NOMO-1 (cell line): ENCODE measurements at regions not wholly inside any gene's neighbourhood (a gene's known extent, or its start where the extent isn't known, plus 50 kb on each side); places are given as distances from the start of the nearest gene placed in this dataset.

Experiments used
- DNase-seq, 2 experiments: peaks; one replicate each; lab custom pipeline; 2025; ENCODE audit not compliant: unreplicated experiment in 2 of 2; lab: John Stamatoyannopoulos, UW

DNA sequence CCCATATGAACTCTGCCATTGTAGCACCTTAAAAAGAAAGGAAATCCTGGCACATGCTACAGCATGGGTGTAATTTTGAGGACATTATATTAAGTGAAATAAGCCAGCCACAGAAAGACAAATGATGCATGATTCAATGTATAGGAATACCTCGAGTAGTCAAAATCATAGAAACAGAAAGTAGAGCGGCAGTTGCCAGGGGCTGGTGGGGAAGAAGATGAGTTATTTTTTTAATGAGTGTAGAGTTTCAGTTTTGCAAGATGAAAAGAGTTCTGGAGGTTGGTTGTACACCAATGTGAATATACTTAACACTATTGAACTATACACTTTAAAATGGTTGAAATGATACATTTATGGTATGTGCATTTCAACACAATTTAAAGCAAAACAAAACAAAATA lies 133.0 kb downstream of the ZDHHC21 start:
- DNase-seq, result no peak

- no peak for DNase-seq
Measured at GRCh38 chr9:14554886-14555285, 138.3 kb downstream of the ZDHHC21 start.

DNA sequence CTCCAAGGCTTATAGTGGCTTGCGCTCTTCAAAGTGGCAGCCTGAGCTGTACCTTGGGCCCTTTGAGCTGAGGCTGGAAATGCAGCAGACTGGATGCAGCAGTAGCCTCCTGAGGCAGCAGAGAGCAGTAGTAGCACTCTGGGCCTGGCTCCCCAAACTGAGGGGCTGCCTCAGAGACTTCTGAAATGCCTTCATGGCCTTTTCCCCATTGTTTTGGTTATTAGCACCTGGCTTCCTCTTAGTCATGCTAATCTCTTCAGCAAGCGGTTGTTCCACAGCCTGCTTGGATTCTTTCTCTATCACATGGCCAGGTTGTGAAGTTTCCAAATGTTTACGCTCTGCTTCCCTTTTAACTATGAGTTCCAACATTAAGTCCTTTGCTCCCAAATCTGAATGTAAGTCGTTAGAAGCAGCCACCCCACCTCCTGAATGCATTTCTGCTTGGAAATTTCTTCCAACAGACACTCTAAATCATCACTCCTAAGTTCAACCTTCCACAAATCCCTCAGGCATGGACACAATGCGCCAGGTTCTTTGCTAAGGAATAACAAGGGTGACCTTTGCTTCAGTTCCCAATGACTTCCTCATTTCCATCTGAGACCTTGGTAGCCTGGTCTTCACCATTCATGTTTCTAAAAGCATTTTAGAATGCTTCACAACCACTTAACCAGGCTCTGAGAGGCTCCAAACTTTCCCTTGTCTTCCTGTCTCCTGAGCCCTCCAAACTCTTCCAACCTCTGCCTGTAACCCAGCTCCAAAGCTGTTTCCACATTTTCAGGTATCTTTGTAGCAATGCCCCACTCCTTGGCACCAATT lies 145.8 kb downstream of the ZDHHC21 start:
- DNase-seq, result no peak

GRCh38 chr9:14546693-14547092 lies 146.5 kb downstream of the ZDHHC21 start:
- DNase-seq, result no peak

DNA sequence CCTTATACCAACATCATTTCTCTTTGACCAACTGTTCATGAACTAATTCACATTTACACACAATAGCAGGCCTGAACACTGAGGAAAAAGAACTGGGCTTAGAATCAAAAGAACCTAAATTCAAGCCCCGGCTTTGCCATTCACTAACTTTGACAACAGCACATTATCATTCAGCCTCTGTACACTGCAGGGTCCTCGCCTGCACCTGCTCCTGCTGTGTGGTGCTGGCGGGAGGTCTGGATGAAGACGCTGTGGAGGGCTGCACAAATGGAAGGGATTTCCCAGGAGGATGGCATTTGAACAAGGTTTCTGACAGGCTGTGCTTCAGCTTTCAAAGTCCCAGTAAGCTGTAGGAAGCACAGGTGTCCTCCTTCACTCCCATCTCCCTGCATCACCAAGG lies 151.2 kb downstream of the ZDHHC21 start:
- DNase-seq, result no peak

DNA sequence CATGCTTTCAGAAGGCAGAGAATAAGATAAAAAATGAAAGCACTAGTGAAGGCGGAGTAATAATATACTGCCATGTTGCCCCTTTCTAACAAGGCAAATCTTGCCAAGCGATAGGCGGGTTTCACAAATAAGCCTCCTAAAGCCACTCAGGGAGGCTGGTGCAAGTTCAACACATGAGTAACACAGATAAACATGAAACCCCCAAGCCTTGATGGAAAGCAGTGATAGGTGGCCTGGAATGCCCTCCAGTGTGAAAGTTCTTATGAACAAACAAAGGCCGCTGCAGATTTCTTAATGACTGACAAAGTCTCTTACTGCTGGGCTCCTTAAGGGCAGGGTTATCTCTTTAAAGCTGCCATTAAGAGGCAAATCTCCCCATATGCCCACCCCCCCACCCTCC lies 154.7 kb downstream of the ZDHHC21 start:
- no peak for DNase-seq

DNA sequence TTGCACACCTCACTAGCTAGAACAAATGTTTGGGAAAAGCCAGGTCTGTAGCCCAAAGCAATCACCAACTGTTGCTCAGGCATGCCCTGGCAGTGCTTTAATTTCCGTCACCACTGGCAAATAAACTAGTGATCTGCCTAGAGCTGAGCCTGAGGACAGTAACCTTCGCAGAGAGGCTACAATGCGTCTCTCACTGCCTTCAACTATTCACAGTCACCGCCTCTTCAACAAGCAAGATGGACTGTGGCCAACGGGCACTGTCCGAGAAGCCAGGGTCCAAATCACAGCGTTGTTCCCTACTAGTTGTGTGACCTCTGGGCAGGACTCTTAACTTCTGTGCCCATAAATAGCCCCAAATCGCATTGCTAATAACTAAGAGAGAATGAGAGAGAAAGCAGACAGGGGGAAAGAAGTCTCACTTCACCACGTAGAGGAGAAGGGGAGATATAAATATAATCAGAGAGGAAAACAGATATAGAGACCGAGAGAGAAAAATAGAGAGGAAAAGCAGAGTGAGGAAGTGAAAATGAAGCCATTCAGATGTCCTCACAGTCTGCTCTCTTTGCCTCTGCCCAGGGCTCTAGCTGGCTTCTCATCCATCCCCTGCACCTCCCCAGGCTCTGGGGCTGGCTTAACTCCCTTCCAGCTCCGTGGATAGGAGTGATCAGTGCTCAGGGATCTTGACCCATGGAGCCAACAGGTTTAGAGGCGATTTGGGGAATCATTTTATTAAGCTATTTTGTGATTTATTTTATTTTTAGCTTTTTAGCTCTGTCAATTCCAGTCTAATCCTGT lies 157.9 kb downstream of the ZDHHC21 start:
- no peak for DNase-seq

- no peak for DNase-seq
Measured at GRCh38 chr9:14533867-14534640, 159.2 kb downstream of the ZDHHC21 start.

GRCh38 chr9:14532456-14533115 lies 160.6 kb downstream of the ZDHHC21 start:
- no peak for DNase-seq

- DNase-seq, result no peak
Measured at GRCh38 chr9:14531341-14532269, 161.6 kb downstream of the ZDHHC21 start.

GRCh38 chr9:14530841-14531240 lies 162.4 kb downstream of the ZDHHC21 start:
- DNase-seq, result no peak

DNA sequence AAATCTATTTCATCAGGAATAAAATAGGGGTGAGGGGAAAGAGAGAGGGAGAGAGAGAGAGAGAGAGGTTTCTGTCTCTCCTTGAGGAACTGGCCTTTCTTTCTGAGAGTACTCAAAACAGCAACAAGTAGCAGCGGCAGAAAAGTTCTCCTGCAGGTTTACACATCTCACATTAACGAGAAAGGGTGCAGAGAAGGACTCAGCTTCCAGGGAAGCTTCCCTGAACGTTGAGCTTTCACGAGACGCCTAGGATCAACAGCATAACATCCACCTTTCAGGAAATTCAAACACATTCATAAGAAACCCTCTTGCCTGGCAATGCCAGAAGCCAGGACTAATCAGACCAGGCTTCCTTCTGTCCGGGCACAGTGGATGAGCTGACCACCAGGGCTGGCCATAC lies 162.9 kb downstream of the ZDHHC21 start:
- no peak for DNase-seq

DNA sequence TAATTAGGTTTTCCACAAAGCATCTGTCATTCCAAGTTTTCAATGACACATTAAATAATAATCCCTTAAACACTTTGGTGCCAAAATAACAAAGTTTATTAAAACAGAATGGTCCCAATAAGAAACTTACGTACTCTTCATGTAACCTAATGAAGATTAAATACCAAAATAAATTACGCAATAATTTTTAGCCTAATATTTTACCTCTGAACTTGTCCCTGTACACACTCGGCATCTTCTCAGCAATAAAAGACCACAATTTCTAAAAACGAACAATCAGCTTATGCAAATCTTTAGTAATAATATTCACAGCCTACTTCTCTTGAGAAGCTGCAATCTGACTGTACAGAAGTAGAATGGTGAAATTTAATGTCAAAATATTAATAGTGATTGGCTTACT lies 163.6 kb downstream of the ZDHHC21 start:
- no peak for DNase-seq

- no peak for DNase-seq
Measured at GRCh38 chr9:14529054-14529453, 164.2 kb downstream of the ZDHHC21 start.

- DNase-seq, result no peak
Measured at GRCh38 chr9:14526504-14526903, 166.7 kb downstream of the ZDHHC21 start.

GRCh38 chr9:14525856-14526255 lies 167.4 kb downstream of the ZDHHC21 start:
- no peak for DNase-seq

GRCh38 chr9:14524873-14525515 lies 168.2 kb downstream of the ZDHHC21 start:
- no peak for DNase-seq

DNA sequence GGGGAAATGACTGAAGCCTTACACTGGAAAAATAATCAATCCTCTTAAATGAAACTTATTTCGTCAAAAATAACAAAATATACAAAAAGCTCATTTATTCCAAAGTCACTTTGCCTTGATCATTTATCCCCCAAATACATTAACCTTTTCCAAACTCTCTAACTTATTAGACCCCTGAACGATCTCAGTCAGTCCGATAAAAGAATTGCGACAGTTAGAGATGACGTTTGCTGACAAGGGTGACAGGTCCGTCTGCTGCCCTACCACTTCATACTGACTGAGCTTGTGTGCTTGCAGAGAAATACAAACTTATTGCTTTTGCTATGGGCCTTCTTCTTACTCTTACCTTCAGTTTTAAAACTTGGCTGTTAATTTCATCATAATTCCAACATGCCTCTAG lies 169.7 kb downstream of the ZDHHC21 start:
- no peak for DNase-seq

DNA sequence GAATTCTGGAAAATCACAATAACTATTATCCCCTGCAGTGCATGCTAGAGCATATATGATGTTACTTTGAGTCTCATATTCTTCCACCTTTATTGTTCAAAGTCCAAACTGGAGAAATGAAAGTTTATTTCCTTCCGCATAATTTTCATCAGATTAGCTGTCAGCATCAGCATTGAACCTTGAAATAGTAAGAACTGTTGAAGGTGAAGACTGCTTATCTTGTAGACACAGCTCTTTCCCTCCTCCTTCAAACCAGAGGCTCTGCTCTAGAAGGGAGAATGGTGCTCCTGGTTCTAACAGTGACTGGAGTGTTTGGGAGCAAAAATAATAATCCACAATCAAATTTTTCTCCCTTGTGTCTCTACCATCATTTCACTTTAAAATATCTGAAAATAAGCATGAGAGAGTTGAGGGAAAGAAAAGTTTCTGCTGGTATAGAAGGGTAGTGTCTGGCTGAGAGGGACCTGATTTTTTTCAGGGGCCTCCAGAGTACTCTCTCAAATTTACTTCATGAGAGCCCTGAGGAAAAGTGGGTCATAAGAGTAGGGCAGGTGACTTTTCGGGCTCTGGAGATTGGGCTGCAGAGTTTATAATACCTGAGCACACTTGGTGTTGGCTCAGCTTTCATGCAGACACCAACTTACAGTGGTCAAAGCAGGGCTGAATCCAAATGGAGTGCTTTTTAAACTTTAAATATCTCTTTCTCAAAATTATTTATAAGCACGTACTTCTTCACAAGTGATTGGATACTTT lies 170.4 kb downstream of the ZDHHC21 start:
- DNase-seq, result no peak
